OCI-LY1 (cell line): ENCODE measurements at regions not wholly inside any gene's neighbourhood (a gene's known extent, or its start where the extent isn't known, plus 50 kb on each side); places are given as distances from the start of the nearest gene placed in this dataset.

Experiments
- H2AFZ ChIP-seq: fragments of 200-600 bp; sonication (generic), shearing (Covaris generic); 2 replicates; pipeline ENCODE4 v1.6.0; 2014; ENCODE audit warnings: antibody characterized with exemption, mild to moderate bottlenecking, low read length
- H3F3A ChIP-seq: fragments of 200-600 bp; sonication (generic), shearing (Covaris generic); 2 replicates; pipeline ENCODE4 v1.6.0; 2014; ENCODE audit warnings: mild to moderate bottlenecking, antibody characterized with exemption, low read length, moderate library complexity; ENCODE audit not compliant: insufficient read depth
- H3K27ac ChIP-seq: fragments of 200-600 bp; sonication (generic); 2 replicates; pipeline ENCODE4 v1.5.1; 2014; ENCODE audit warnings: low read length, mixed run types, mild to moderate bottlenecking, low read depth; ENCODE audit not compliant: poor library complexity, severe bottlenecking
- H3K27me3 ChIP-seq: fragments of 200-600 bp; sonication (generic); 2 replicates; pipeline ENCODE4 v1.6.0; 2014; ENCODE audit warnings: antibody characterized with exemption, mild to moderate bottlenecking, low read length, moderate library complexity; ENCODE audit not compliant: insufficient read depth
- H3K36me3 ChIP-seq: fragments of 200-600 bp; sonication (generic); 2 replicates; pipeline ENCODE4 v1.6.1; 2014; ENCODE audit warnings: mild to moderate bottlenecking, antibody characterized with exemption, low read length, moderate library complexity, mixed read lengths; ENCODE audit not compliant: insufficient read depth
- H3K4me1 ChIP-seq: fragments of 200-600 bp; sonication (generic); 2 replicates; pipeline ENCODE4 v1.5.1; 2014; ENCODE audit warnings: mild to moderate bottlenecking, low read length, moderate library complexity; ENCODE audit not compliant: insufficient read depth, severe bottlenecking
- H3K4me2 ChIP-seq: fragments of 200-600 bp; sonication (generic), shearing (Covaris generic); 2 replicates; pipeline ENCODE4 v1.6.1; 2014; ENCODE audit warnings: low read length
- H3K4me3 ChIP-seq: fragments of 200-600 bp; sonication (generic); 2 replicates; pipeline ENCODE4 v1.5.1; 2014; ENCODE audit warnings: low read length, low read depth, mild to moderate bottlenecking, mixed read lengths; ENCODE audit not compliant: poor library complexity, severe bottlenecking
- H3K79me2 ChIP-seq: fragments of 200-600 bp; shearing (Covaris generic); 2 replicates; pipeline ENCODE4 v1.6.1; 2016; ENCODE audit warnings: mixed run types, low read length, mixed read lengths; ENCODE audit not compliant: insufficient read depth
- H3K9ac ChIP-seq: fragments of 200-600 bp; sonication (generic), shearing (Covaris generic); 2 replicates; pipeline ENCODE4 v1.6.1; 2014; ENCODE audit warnings: mild to moderate bottlenecking, low read length, mixed read lengths
- H3K9me2 ChIP-seq: fragments of 200-600 bp; sonication (generic), shearing (Covaris generic); 2 replicates; pipeline ENCODE4 v1.6.1; 2014; ENCODE audit warnings: low read depth, mild to moderate bottlenecking, low read length, mixed read lengths
- H3K9me3 ChIP-seq: fragments of 200-600 bp; shearing (Covaris generic); 2 replicates; pipeline ENCODE4 v1.6.1; 2014; ENCODE audit warnings: low read length, mixed read lengths
- H4K20me1 ChIP-seq: fragments of 200-600 bp; sonication (generic), shearing (Covaris generic); 2 replicates; pipeline ENCODE4 v1.6.0; 2016; ENCODE audit warnings: mild to moderate bottlenecking, low read length; ENCODE audit not compliant: insufficient read depth
- CTCF ChIP-seq: fragments of 200-600 bp; sonication (generic), shearing (Covaris generic); IDR thresholded peaks from 2 replicates; pipeline ENCODE4 v1.5.1; 2017; ENCODE audit warnings: mild to moderate bottlenecking, antibody characterized with exemption, low read length, moderate library complexity, mixed read lengths
- EZH2 ChIP-seq: fragments of 200-600 bp; sonication (generic), shearing (Covaris generic); IDR thresholded peaks from 2 replicates; pipeline ENCODE4 v1.8.0; 2017; ENCODE audit warnings: borderline replicate concordance, mixed run types, mild to moderate bottlenecking, antibody characterized with exemption, low read length, moderate library complexity, mixed read lengths

GRCh38 chr3:147843331-147843730 is 434.2 kb downstream of the ZIC1 start:
- Histone ChIP-seq H3K4me3 (no peak overlapping the region), H3K4me1 (no peaks in the 10 kb centered on the region), H3K79me2 (no peaks in the 10 kb centered on the region), H3K9me2 (no peaks in the 10 kb centered on the region), H2AFZ (no peak overlapping the region), H3K36me3 (no peaks in the 10 kb centered on the region), H3K9ac (no peak overlapping the region), H3K4me2 (no peak overlapping the region), H3F3A (no peaks in the 10 kb centered on the region), H4K20me1 (0 out of 2 replicates have a peak, but pooled peaks cover 2% of the 10 kb centered on the region), H3K9me3 (no peaks in the 10 kb centered on the region), H3K27ac (no peak overlapping the region), H3K27me3 (no peaks in the 10 kb centered on the region)
- TF ChIP-seq CTCF (no peak), EZH2 (no peak)

- Histone ChIP-seq H3K27me3 (no peaks in the 10 kb centered on the region), H3K79me2 (no peaks in the 10 kb centered on the region), H3K4me2 (no peak overlapping the region), H3K4me3 (no peak overlapping the region), H3F3A (no peaks in the 10 kb centered on the region), H3K9me2 (no peaks in the 10 kb centered on the region), H3K36me3 (no peaks in the 10 kb centered on the region), H4K20me1 (0 out of 2 replicates have a peak, but pooled peaks cover 2% of the 10 kb centered on the region), H2AFZ (no peak overlapping the region), H3K4me1 (no peaks in the 10 kb centered on the region), H3K9ac (no peak overlapping the region), H3K9me3 (no peaks in the 10 kb centered on the region), H3K27ac (no peak overlapping the region)
- no peak for TF ChIP-seq EZH2
- TF ChIP-seq CTCF: no peak
These were observed 437.1 kb downstream of the ZIC1 start for GRCh38 chr3:147846293-147846692.

- H3K9me3 ChIP-seq: no peaks in the 10 kb centered on the region
- no peaks in the 10 kb centered on the region for H3K27me3 ChIP-seq
- H3K36me3 ChIP-seq: no peaks in the 10 kb centered on the region
- H3K9me2 ChIP-seq: no peaks in the 10 kb centered on the region
- H3K9ac ChIP-seq: no peak overlapping the region
- H2AFZ ChIP-seq: no peak overlapping the region
- no peak overlapping the region for H3K4me3 ChIP-seq
- no peaks in the 10 kb centered on the region for H3F3A ChIP-seq
- no peak for TF ChIP-seq CTCF
- TF ChIP-seq EZH2: no peak
- no peaks in the 10 kb centered on the region for H3K79me2 ChIP-seq
- 0 out of 2 replicates have a peak, but pooled peaks cover 2% of the 10 kb centered on the region for H4K20me1 ChIP-seq
- H3K4me1 ChIP-seq: no peaks in the 10 kb centered on the region
- H3K27ac ChIP-seq: no peak overlapping the region
- H3K4me2 ChIP-seq: no peak overlapping the region
These were observed 437.8 kb downstream of the ZIC1 start for GRCh38 chr3:147846854-147847478.
